ENCODE measurements at regions not wholly inside any gene's neighbourhood (a gene's known extent, or its start where the extent isn't known, plus 50 kb on each side); places are given as distances from the start of the nearest gene placed in this dataset.
"Not testable (repeated sequence)": the region's sequence is repeated elsewhere in the genome, so short reads cannot be mapped to it uniquely, and the experiment has no call there.

DNA sequence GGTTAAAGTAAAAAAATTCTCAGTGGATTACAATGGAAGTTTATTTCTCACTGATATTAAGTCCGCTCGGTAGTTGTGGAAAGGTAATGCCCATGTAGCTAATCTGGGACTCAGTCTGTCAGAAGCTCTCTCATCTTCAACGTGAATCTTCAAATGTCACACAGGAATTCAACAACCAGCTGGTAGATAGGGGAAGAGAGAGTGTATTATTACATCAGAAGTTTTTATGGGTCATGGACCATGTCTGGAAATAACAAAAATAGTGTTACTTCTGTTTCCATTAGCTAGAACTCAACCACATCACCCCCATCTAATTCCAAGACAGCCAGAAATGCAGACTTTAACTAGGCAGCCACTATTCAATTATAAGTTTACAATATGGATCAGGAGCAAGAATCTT is 506.1 kb upstream of the HTR2C start:
- DNase-seq, result no peak

DNA sequence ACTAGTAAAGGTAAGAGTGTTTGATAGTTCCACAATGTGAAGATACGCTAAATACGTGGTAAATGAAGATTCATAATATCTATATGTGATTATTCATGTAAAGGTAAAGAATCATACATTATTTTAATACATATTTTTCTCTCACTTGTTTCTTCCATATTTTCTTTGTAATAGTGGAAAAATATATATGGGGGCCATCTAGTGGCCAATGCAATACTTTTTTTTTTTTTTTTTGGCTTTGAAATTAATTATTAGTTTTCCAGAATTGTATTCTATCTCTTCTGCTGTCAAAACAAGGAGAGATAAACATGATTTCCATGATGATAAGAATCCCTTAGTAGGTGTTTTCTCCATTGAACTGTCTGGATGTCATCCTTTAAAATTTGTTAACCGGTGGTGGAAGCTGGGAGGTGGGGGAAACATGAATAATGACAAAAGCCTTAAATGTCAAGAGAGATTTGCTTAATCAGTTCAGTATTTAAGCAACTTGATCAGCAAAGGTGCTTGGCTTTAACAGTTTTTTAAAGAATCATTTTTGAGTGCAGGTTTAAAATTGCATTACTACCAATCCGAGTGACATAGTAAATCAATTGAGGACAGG is 508.7 kb upstream of the HTR2C start:
- DNase-seq, result no peak

- DNase-seq, result no peak
These were observed 510.0 kb upstream of the HTR2C start for GRCh38 chrX:114073926-114074325.

DNA sequence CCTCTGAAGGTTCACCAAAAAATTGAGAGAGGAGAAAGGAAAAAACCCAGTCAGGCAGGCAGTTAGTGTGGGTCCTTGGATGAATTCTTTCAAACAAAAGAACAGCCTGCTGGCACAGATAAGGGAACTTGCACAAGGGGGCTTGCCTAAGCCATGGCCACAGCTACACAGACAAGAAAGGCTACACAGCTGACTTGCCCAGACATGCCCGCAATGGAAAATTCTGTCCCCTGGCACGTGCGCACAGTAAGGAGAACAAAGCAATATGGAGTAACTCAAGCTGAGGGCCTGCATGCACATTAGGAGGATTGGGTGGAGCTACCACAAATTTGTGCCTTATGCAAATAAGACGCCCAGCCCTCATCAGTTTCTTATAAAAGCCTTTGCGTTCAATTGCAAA is 512.5 kb upstream of the HTR2C start:
- DNase-seq, result no peak

- DNase-seq, result no peak
These were observed 518.2 kb upstream of the HTR2C start for GRCh38 chrX:114065577-114066223.

DNA sequence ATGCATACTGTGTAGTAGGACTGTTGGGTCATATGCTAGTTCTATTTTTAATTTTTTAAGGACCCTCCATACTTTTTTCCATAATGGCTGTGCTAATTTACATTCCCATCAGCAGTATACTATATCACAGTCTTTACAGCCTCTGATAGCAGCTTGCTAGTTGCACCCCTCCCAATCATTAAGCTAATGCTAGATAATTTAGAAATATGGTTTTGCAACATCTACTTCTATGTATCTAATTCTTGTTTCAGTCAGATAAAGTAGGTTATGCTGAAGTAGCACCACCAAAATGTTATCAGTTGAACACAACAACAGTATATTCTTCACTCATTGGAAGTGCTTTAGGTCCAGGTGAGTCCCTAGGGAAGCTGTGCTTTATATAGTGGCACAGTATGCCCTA is 522.7 kb upstream of the HTR2C start:
- no peak for DNase-seq

DNA sequence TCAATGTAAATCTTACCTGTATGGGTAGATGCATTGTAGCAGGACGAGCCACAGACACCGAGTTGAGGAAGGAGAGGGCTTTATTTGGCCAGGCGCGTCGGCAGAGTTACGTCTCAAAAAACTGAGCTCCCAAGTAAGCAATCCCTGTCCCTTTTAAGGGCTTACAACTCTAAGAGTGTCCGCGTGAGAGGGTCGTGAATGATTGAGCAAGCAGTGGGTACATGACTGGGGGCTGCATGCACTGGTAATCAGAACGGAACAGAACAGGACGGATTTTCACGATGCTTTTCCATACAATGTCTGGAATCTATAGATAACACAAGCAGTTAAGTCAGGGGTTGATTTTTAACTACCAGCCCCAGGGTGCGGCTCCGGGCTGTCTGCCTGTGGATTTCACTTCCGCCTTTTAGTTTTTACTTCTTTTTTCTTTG is 524.9 kb upstream of the HTR2C start:
- DNase-seq, result no peak

DNA sequence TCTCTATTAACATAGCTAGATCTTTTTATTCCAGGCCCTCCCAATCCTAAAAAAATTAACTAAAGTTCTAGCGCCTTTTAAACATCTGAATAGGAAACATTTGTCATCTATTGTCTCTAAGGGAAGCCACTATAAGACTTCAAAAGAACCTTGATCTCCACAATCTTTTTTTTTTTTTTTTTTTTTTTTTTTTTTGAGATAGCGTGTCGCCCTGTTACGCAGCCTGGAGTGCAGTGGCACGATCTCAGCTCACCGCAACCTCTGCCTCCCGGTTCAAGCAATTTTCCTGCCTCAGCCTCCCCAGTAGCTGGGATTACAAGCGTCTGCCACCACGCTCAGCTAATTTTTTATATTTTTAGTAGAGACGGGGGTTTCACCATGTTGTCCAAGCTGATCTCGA is 526.5 kb upstream of the HTR2C start:
- DNase-seq, result not testable (repeated sequence)

GRCh38 chrX:114051667-114052315 is 532.1 kb upstream of the HTR2C start:
- no peak for DNase-seq

GRCh38 chrX:114050075-114050796 is 533.6 kb upstream of the HTR2C start:
- DNase-seq, result no peak

GRCh38 chrX:114049063-114049462 is 534.8 kb upstream of the HTR2C start:
- DNase-seq, result no peak

DNA sequence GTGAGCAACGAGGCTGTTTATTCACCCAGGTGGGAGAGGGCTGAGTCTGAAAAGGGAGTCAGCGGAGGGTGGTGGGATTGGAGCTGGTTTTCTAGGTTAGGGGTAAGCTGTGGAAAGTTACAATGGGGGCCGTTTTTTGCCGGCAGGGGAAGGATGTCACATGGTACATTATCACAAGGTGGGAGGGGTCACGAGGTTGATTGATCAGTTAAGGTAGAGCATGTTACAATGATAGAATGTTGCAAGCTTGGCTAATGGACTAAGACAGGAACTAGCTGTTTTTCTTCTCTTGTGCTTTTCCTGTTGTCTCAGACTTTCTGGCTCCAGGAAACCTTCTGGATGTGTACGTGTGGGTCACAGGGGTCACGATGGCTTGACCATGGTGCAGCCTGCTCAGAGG is 536.3 kb upstream of the HTR2C start:
- no peak for DNase-seq

GRCh38 chrX:114046695-114047279 is 537.1 kb upstream of the HTR2C start:
- no peak for DNase-seq

DNA sequence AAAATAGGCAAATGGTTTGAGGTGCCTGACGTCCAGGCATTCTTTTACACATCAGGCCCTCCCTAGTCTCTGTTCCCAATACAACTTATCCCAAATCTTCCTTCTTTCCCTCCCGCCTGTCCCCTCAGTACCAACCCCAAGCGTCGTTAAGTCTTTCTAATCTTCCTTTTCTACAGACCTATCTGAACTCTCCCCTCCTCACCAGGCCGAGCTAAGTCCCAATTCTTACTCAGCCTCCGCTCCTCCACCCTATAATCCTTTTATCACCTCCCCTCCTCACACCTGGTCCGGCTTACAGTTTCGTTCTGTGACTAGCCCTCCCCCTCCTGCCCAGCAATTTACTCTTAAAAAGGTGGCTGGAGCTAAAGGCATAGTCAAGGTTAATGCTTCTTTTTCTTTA is 542.4 kb upstream of the HTR2C start:
- not testable (repeated sequence) for DNase-seq

DNA sequence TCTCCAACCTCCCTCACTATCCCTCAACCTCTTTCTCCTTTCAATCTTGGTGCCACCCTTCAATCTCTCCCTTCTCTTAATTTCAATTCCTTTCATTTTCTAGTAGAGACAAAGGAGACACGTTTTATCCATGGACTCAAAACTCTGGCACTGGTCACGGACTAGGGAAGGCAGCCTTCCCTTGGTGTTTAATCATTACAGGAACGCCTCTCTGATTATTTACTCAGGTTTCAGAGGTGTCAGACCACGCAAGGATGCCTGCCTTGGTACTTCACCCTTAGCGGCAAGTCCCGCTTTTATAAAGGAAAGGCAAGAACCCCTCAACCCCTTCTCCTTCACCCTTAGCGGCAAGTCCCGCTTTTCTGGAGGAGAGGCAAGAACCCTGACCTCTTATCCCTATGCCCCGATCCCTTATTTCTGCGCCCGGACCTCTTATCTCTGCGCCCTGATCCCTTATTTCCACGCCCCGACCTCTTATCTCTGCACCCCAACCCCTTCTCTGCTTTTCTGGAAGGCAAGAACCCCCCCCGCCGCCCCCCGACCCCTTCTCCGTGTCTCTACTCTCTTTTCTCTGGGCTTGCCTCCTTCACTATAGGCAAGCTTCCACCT is 543.1 kb upstream of the HTR2C start:
- DNase-seq, result not testable (repeated sequence)

DNA sequence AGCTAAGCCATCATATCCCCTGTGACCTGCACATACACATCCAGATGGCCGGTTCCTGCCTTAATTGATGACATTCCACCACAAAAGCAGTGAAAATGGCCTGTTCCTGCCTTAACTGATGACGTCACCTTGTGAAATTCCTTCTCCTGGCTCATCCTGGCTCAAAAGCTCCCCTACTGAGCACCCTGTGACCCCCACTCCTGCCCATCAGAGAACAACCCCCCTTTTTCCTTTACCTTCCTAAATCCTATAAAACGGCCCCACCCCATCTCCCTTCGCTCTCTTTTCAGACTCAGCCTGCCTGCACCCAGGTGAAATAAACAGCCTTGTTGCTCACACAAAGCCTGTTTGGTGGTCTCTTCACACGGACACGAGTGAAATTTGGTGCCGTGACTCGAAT is 543.8 kb upstream of the HTR2C start:
- DNase-seq, result not testable (repeated sequence)

GRCh38 chrX:114038358-114038757 is 545.5 kb upstream of the HTR2C start:
- DNase-seq, result no peak

- DNase-seq, result no peak
These were observed 546.4 kb upstream of the HTR2C start for GRCh38 chrX:114037515-114037914.

DNA sequence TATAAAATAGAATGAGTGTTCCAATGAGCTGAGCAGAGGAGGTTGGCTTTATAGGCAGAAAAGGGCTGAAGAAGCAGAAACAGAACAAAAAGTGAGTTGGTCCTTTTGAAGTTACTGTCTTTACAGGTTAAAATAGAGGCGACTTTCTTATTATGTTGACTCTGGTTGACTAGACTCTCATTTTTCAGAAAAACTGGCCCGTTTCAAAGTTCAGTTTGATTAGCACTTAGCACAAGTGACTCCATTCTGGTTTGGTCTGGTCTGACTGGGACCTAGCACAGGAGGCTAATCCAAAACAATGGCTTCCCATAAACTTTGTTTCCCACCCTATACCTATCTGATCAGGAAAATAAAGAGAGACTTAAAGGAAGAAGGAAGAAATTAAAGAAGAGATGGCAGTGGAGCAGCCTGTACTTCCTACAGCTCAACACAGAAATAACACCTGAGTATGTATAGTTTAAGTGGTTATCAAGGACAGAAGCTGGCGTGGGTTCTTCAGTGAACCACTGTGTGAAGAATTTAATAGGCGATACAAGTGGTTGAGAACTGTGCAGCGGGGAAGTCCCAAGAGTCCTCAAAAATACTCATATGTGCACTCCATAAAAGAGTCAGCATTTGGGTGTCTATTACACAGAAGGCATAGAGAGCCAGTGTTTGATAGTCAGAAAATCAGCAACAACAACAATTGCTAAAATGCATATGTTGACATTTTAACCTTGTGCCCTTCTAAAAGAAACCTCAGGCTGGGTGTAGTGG is 554.8 kb upstream of the HTR2C start:
- DNase-seq, result no peak

GRCh38 chrX:114017086-114017485 is 566.8 kb upstream of the HTR2C start:
- no peak for DNase-seq

DNA sequence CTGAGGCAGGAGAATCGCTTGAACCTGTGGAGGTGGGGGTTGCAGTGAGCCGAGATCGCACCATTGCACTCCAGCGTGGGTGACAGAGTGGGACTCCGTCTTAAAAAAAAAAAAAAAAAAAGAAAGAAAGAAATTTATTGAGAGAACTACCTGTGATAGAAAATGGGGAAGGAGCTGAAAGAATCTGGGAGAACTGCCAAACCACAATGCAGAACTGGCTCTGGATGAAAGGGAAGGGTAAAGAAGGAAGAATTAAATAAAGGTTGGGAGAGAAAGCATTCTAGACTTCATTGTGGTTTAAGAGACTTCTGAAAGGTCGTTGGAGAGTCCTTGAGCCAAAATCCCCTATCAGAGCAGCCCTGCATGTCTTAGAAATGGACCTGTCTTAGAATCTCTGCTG is 567.9 kb upstream of the HTR2C start:
- no peak for DNase-seq

DNA sequence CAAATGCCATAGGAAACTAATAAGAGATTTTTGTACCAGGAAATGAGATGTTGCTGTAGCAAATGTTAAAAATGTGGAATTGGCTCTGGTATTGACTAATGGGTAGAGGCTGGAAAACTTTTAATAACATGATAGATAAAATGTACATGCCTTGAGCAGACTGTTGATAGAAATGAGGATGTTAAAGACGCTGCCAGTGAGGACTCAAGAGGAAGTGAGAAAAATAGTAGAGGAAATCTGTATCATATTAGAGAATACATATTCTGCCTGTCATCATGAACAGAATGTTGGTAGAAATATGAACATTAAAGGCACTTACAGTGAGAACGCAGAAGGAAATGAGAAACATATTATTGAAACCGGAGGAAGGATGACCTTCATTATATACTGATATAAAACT is 577.2 kb upstream of the HTR2C start:
- no peak for DNase-seq
